Type B pancreatic cell (in vitro differentiated cells): ENCODE measurements at regions not wholly inside any gene's neighbourhood (a gene's known extent, or its start where the extent isn't known, plus 50 kb on each side); places are given as distances from the start of the nearest gene placed in this dataset.

Source experiments
- DNase-seq: peaks from one replicate; pipeline ENCODE4 v3.0.0; 2021; ENCODE audit warnings: mixed read lengths; ENCODE audit not compliant: unreplicated experiment; ENCODE audit errors: extremely low spot score
- H3K27ac Mint-ChIP-seq: 2 replicates; pipeline ENCODE4 v1.8.0; 2021; ENCODE audit warnings: mild to moderate bottlenecking, mixed read lengths
- H3K27me3 Mint-ChIP-seq: 2 replicates; pipeline ENCODE4 v1.8.0; 2021; ENCODE audit warnings: mixed read lengths
- H3K36me3 Mint-ChIP-seq: 2 replicates; pipeline ENCODE4 v1.8.0; 2021; ENCODE audit warnings: mixed read lengths
- H3K4me1 Mint-ChIP-seq: one replicate; pipeline ENCODE4 v1.8.0; 2021; ENCODE audit warnings: mixed read lengths; ENCODE audit not compliant: unreplicated experiment
- H3K4me3 Mint-ChIP-seq: 2 replicates; pipeline ENCODE4 v1.8.0; 2021; ENCODE audit warnings: mild to moderate bottlenecking, mixed read lengths
- H3K9me3 Mint-ChIP-seq: 2 replicates; pipeline ENCODE4 v1.8.0; 2021; ENCODE audit warnings: mixed read lengths
- TF ChIP-seq, protein P1 (sequence below): fragments of 200-600 bp; sonication (generic); conservative IDR thresholded peaks from 2 replicates; pipeline ENCODE4 v1.5.0; 2021; ENCODE audit warnings: antibody characterized with exemption, mild to moderate bottlenecking

DNA sequence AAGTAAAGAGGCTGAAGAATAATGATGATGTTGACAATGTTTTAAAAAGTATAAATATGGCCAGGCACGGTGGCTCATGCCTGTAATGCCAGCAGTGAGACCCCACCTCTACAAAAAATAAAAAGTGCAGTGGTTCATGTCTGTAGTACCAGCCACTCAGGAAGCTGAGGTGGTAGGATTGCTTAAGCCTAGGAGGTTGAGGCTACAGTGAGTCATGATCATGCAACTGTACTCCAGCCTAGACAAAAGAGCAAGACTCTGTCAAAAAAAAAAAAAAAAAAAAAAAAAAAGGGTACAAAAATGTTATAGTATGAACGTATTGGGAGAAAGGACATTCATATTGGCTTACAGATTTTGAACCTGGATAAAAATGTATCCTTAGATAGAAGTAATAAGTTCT is 543.1 kb upstream of the IRAK1BP1 start:
- Mint-ChIP-seq H3K27ac (no peak overlapping the region), H3K36me3 (no peaks in the 10 kb centered on the region), H3K4me3 (no peak overlapping the region), H3K4me1 (no peaks in the 10 kb centered on the region), H3K9me3 (no peaks in the 10 kb centered on the region), H3K27me3 (no peaks in the 10 kb centered on the region)
- DNase-seq, result no peak
- TF ChIP-seq, protein P1, sequence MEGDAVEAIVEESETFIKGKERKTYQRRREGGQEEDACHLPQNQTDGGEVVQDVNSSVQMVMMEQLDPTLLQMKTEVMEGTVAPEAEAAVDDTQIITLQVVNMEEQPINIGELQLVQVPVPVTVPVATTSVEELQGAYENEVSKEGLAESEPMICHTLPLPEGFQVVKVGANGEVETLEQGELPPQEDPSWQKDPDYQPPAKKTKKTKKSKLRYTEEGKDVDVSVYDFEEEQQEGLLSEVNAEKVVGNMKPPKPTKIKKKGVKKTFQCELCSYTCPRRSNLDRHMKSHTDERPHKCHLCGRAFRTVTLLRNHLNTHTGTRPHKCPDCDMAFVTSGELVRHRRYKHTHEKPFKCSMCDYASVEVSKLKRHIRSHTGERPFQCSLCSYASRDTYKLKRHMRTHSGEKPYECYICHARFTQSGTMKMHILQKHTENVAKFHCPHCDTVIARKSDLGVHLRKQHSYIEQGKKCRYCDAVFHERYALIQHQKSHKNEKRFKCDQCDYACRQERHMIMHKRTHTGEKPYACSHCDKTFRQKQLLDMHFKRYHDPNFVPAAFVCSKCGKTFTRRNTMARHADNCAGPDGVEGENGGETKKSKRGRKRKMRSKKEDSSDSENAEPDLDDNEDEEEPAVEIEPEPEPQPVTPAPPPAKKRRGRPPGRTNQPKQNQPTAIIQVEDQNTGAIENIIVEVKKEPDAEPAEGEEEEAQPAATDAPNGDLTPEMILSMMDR, result no peak

DNA sequence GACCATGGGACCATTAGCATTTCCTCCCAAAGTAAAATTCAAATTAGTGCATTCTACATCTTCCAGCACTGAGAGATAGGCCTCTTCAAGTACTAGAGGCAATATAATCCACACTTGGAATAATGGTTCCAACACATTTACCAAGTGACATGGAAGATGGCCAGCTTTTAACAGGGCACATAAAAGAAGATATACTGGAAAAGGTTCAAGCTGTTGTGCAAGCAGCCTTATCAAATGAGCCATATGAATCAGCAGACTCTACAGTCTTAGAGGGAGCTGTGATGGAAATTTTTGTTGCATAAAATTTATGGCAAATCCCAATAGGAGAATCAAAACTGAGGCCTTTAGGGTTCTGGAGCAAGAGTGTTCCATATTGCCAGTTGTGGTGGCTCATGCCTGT is 526.6 kb upstream of the IRAK1BP1 start:
- TF ChIP-seq, protein P1, result no peak
- no peaks in the 10 kb centered on the region for H3K27me3 Mint-ChIP-seq
- H3K4me1 Mint-ChIP-seq, result no peaks in the 10 kb centered on the region
- H3K27ac Mint-ChIP-seq, result no peak overlapping the region
- H3K4me3 Mint-ChIP-seq, result no peak overlapping the region
- no peak for DNase-seq
- no peaks in the 10 kb centered on the region for H3K36me3 Mint-ChIP-seq
- H3K9me3 Mint-ChIP-seq, result no peaks in the 10 kb centered on the region

DNA sequence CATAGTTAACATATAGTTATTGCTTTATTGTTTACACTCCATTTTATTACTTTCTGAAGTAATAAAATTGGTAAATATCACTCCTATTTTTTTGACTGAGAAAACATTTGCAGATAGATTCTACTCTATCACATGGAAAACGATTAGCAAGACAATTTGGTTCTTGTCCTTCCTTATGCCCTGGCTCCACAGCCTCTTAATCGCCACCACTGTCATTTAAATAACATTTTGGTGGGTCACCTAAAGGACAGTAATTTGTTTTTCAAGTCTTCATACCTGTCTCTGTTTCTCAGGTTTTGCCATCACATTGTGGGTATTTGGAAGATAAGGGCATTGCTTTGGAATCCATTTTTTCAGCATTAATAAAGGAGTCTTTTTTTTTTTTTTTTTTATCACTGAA is 521.5 kb upstream of the IRAK1BP1 start:
- Mint-ChIP-seq H3K36me3 (no peaks in the 10 kb centered on the region), H3K4me1 (peaks cover 4% of the 10 kb centered on the region), H3K4me3 (no peak overlapping the region), H3K27ac (no peak overlapping the region), H3K27me3 (no peaks in the 10 kb centered on the region), H3K9me3 (no peaks in the 10 kb centered on the region)
- no peak for DNase-seq
- TF ChIP-seq, protein P1, result no peak

DNA sequence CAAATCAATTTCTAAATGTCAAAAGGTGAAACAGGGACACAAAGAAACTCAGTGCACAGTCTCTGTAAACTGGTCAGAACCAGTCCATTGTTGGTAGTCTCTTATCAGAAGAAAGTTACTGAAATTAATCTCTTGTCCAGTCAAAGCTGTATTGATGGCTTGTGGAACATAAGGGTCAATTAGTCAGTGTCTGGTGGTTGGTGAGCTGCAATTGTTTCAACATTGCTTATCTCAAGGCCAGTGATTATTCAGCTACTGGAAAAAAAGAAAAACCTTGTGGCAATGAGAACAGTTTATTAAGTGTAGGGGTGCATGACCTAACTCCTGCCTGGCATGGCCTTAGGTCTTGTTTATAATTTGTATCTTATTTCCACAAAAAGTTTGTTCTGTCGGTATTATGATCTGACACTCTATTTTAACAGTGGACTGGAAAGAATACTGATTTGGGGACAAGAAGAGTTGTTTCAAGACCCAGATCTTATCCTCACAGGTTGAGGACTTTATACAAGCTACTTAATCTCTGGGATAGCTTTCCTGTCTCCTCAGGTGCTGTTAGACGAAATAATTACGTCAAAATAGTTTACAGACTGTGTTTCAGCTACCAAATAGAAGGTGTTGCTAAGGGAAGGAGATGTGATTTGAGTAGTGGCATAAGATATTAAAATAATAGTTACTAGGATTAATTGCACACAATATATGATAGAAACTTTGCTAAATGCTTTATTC is 520.0 kb upstream of the IRAK1BP1 start:
- TF ChIP-seq, protein P1, result no peak
- DNase-seq, result no peak

DNA sequence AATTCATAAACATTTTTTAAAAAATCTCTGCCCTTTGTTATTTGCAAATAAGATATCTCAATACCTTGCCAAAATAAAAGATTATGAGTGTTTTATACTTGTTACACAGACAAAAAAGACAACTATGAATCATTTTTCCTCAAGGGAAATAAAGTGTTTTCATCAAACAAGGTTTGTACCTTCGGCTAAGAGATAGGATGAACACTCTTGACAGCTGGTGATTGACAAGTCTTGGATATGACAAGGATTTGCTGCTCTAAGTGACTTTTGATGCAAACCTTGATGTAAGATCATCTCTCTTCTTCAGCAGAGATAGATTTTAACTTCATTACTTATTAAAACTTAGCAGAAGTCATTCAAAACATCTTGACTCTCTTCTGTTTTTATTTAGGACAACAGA is 514.3 kb upstream of the IRAK1BP1 start:
- DNase-seq, result no peak
- H3K4me1 Mint-ChIP-seq, result no peaks in the 10 kb centered on the region
- TF ChIP-seq, protein P1, result no peak
- no peak overlapping the region for H3K27ac Mint-ChIP-seq
- H3K27me3 Mint-ChIP-seq, result no peaks in the 10 kb centered on the region
- H3K36me3 Mint-ChIP-seq, result no peaks in the 10 kb centered on the region
- H3K4me3 Mint-ChIP-seq, result no peak overlapping the region
- H3K9me3 Mint-ChIP-seq, result no peaks in the 10 kb centered on the region

More for the DNA sequence above, 520.0 kb upstream of the IRAK1BP1 start:
- no peaks in the 10 kb centered on the region for H3K9me3 Mint-ChIP-seq
- no peak overlapping the region for H3K27ac Mint-ChIP-seq
- H3K4me1 Mint-ChIP-seq, result peaks cover 4% of the 10 kb centered on the region
- H3K4me3 Mint-ChIP-seq, result no peak overlapping the region
- H3K27me3 Mint-ChIP-seq, result no peaks in the 10 kb centered on the region
- H3K36me3 Mint-ChIP-seq, result no peaks in the 10 kb centered on the region
